Neural cell (in vitro differentiated cells): ENCODE measurements at regions not wholly inside any gene's neighbourhood (a gene's known extent, or its start where the extent isn't known, plus 50 kb on each side); places are given as distances from the start of the nearest gene placed in this dataset.

Experiments
- H2AFZ ChIP-seq: fragments of 200-600, 300-800 bp; sonication (generic), shearing (Covaris generic); 2 replicates; pipeline ENCODE4 v1.6.0; 2014; ENCODE audit warnings: low read depth, mild to moderate bottlenecking, antibody characterized with exemption, low read length, moderate library complexity
- H3F3A ChIP-seq: fragments of 200-600 bp; shearing (Covaris generic); 2 replicates; pipeline ENCODE4 v1.6.1; 2016; ENCODE audit warnings: mild to moderate bottlenecking, moderate library complexity, mixed read lengths, antibody characterized with exemption, low read length; ENCODE audit not compliant: insufficient read depth, poor library complexity, severe bottlenecking
- H3K27ac ChIP-seq: fragments of 200-600, 300-800 bp; sonication (generic), shearing (Covaris generic); 2 replicates; pipeline ENCODE4 v1.5.1; 2014; ENCODE audit warnings: mild to moderate bottlenecking, low read length, moderate library complexity
- H3K27me3 ChIP-seq: fragments of 300-800, 200-600 bp; sonication (generic), shearing (Covaris generic); 2 replicates; pipeline ENCODE4 v1.6.0; 2014; ENCODE audit warnings: mild to moderate bottlenecking, low read depth, low read length, moderate library complexity; ENCODE audit not compliant: insufficient read depth
- H3K36me3 ChIP-seq: fragments of 300-800, 200-600 bp; sonication (generic), shearing (Covaris generic); 2 replicates; pipeline ENCODE4 v1.5.1; 2014; ENCODE audit warnings: mild to moderate bottlenecking, antibody characterized with exemption, low read length, moderate library complexity; ENCODE audit not compliant: insufficient read depth
- H3K4me2 ChIP-seq: fragments of 300-800, 200-600 bp; sonication (generic), shearing (Covaris generic); 2 replicates; pipeline ENCODE4 v1.6.0; 2014; ENCODE audit warnings: mild to moderate bottlenecking, low read length
- H3K4me3 ChIP-seq: fragments of 300-800, 200-600 bp; sonication (generic), shearing (Covaris generic); 2 replicates; pipeline ENCODE4 v1.5.1; 2014; ENCODE audit warnings: mild to moderate bottlenecking, low read length, moderate library complexity
- H3K79me2 ChIP-seq: fragments of 200-600 bp; shearing (Covaris generic); replicated peaks from 2 replicates; pipeline ENCODE4 v1.6.0; 2014; ENCODE audit warnings: mild to moderate bottlenecking, low read length, moderate library complexity; ENCODE audit not compliant: insufficient read depth
- H3K9ac ChIP-seq: fragments of 300-800, 200-600 bp; sonication (generic), shearing (Covaris generic); 2 replicates; pipeline ENCODE4 v1.6.1; 2016; ENCODE audit warnings: mild to moderate bottlenecking, low read length, mixed read lengths
- H3K9me2 ChIP-seq: fragments of 200-600 bp; shearing (Covaris generic); 2 replicates; pipeline ENCODE4 v1.6.1; 2016; ENCODE audit warnings: mild to moderate bottlenecking, low read length, mixed read lengths; ENCODE audit not compliant: insufficient read depth
- H3K9me3 ChIP-seq: fragments of 200-600, 300-800 bp; sonication (generic), shearing (Covaris generic); 2 replicates; pipeline ENCODE4 v1.6.1; 2016; ENCODE audit warnings: mild to moderate bottlenecking, mixed run types, low read length, moderate library complexity, mixed read lengths
- H4K20me1 ChIP-seq: fragments of 200-600 bp; shearing (Covaris generic); 2 replicates; pipeline ENCODE4 v1.6.1; 2016; ENCODE audit warnings: mild to moderate bottlenecking, mixed run types; ENCODE audit not compliant: insufficient read depth
- EP300 ChIP-seq: fragments of 450-650 bp; conservative IDR thresholded peaks from 2 replicates; pipeline ENCODE4 v1.6.1; 2014; ENCODE audit warnings: antibody characterized with exemption, mild to moderate bottlenecking, moderate library complexity; ENCODE audit not compliant: poor library complexity, severe bottlenecking
- EZH2 ChIP-seq: fragments of 200-600, 300-800 bp; shearing (Covaris generic), sonication (generic); IDR thresholded peaks from 2 replicates; pipeline ENCODE4 v1.6.1; 2014; ENCODE audit warnings: antibody characterized with exemption, low read length, borderline replicate concordance, mild to moderate bottlenecking; ENCODE audit not compliant: insufficient read depth, poor library complexity, severe bottlenecking
- MXI1 ChIP-seq: fragments of 450-650 bp; conservative IDR thresholded peaks from 2 replicates; pipeline ENCODE4 v1.6.1; 2014; ENCODE audit warnings: antibody characterized with exemption, mild to moderate bottlenecking; ENCODE audit not compliant: poor library complexity, severe bottlenecking
- POLR2AphosphoS5 ChIP-seq: IDR thresholded peaks from 2 replicates; pipeline ENCODE4 v1.6.1; 2012
- RAD21 ChIP-seq: fragments of 450-650 bp; conservative IDR thresholded peaks from 2 replicates; pipeline ENCODE4 v1.6.1; 2014; ENCODE audit warnings: antibody characterized with exemption, mild to moderate bottlenecking, moderate library complexity
- REST ChIP-seq: IDR thresholded peaks from 2 replicates; pipeline ENCODE4 v1.6.1; 2012; ENCODE audit warnings: borderline replicate concordance
- SMC3 ChIP-seq: fragments of 450-650 bp; conservative IDR thresholded peaks from 2 replicates; pipeline ENCODE4 v1.6.1; 2014; ENCODE audit warnings: antibody characterized with exemption, mild to moderate bottlenecking, moderate library complexity; ENCODE audit not compliant: poor library complexity
- TAF1 ChIP-seq: IDR thresholded peaks from 2 replicates; pipeline ENCODE4 v1.6.1; 2012; ENCODE audit warnings: low read depth
- TF ChIP-seq, protein P1 (sequence below): fragments of 450-650 bp; IDR thresholded peaks from 2 replicates; pipeline ENCODE4 v1.5.1; 2014; ENCODE audit warnings: antibody characterized with exemption, mild to moderate bottlenecking, moderate library complexity; ENCODE audit not compliant: poor library complexity, severe bottlenecking

GRCh38 chr15:47218295-47218694 is 499.0 kb upstream of the SEMA6D start:
- Histone ChIP-seq H3F3A (no peaks in the 10 kb centered on the region), H2AFZ (no peak overlapping the region), H3K4me3 (no peak overlapping the region), H3K9ac (no peak overlapping the region), H3K4me2 (no peak overlapping the region), H3K27me3 (no peaks in the 10 kb centered on the region), H3K9me2 (no peaks in the 10 kb centered on the region), H3K27ac (no peak overlapping the region), H4K20me1 (peaks cover 5% of the 10 kb centered on the region), H3K79me2 (peaks cover 60% of the 10 kb centered on the region), H3K9me3 (no peaks in the 10 kb centered on the region), H3K36me3 (no peaks in the 10 kb centered on the region)
- no peak for TF ChIP-seq EZH2
- no peak for TF ChIP-seq REST
- no peak for TF ChIP-seq TAF1
- TF ChIP-seq, protein P1, sequence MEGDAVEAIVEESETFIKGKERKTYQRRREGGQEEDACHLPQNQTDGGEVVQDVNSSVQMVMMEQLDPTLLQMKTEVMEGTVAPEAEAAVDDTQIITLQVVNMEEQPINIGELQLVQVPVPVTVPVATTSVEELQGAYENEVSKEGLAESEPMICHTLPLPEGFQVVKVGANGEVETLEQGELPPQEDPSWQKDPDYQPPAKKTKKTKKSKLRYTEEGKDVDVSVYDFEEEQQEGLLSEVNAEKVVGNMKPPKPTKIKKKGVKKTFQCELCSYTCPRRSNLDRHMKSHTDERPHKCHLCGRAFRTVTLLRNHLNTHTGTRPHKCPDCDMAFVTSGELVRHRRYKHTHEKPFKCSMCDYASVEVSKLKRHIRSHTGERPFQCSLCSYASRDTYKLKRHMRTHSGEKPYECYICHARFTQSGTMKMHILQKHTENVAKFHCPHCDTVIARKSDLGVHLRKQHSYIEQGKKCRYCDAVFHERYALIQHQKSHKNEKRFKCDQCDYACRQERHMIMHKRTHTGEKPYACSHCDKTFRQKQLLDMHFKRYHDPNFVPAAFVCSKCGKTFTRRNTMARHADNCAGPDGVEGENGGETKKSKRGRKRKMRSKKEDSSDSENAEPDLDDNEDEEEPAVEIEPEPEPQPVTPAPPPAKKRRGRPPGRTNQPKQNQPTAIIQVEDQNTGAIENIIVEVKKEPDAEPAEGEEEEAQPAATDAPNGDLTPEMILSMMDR: no peak
- TF ChIP-seq MXI1: no peak
- TF ChIP-seq RAD21: no peak
- TF ChIP-seq POLR2AphosphoS5: no peak
- TF ChIP-seq EP300: no peak

DNA sequence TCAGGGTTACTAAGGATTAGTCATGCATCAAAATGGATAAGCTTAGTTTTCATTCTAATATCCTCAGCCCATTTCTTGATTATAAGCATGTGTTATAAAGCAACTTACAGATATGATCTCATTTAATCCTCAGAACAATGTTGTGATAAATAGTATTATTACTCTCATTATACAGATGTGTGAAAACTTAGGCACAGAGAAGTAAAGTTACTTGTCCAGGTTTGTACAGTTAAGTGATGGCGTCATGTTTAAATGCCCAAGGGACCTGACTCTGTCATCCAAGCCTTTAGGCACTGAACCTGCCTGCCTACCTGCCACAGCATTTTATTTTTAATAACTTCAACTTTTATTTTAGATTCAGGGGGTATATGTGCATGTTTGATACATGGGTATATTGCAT is 472.9 kb upstream of the SEMA6D start:
- peaks cover 39% of the 10 kb centered on the region for H3K79me2 ChIP-seq
- H3K9me2 ChIP-seq: no peaks in the 10 kb centered on the region
- TF ChIP-seq EP300: no peak
- TF ChIP-seq SMC3: no peak
- TF ChIP-seq RAD21: no peak
- no peaks in the 10 kb centered on the region for H3K27me3 ChIP-seq
- no peak overlapping the region for H3K4me2 ChIP-seq
- H2AFZ ChIP-seq: no peak overlapping the region
- H3F3A ChIP-seq: no peaks in the 10 kb centered on the region
- H3K9ac ChIP-seq: no peak overlapping the region
- peaks cover 5% of the 10 kb centered on the region for H4K20me1 ChIP-seq
- H3K4me3 ChIP-seq: no peak overlapping the region
- no peak overlapping the region for H3K27ac ChIP-seq
- no peaks in the 10 kb centered on the region for H3K36me3 ChIP-seq
- H3K9me3 ChIP-seq: no peaks in the 10 kb centered on the region

DNA sequence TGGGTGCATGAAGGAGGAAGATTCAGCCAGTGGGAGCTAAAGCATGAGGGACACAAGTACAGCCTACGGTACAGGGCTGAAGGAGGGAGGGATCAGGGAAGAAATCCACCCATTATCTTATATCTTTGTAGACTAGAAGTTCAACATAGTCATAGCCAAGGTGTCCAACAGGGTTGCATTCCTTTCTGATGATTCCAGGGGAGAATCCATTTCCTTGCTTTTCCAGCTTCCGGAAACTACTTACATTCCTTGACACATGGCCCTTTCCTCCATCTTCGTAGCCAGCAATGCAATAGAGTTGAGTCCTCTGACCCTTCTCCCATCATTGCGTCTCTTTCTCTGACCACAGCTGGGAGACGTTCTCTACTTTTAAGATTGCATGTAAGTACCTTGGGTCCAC is 471.0 kb upstream of the SEMA6D start:
- no peaks in the 10 kb centered on the region for H3K9me3 ChIP-seq
- peaks cover 3% of the 10 kb centered on the region for H4K20me1 ChIP-seq
- TF ChIP-seq, protein P1: no peak
- TF ChIP-seq EP300 (no peak), MXI1 (no peak), RAD21 (no peak), SMC3 (no peak), REST (no peak), TAF1 (no peak), POLR2AphosphoS5 (no peak), EZH2 (no peak)
- H3K9ac ChIP-seq: no peak overlapping the region
- no peaks in the 10 kb centered on the region for H3K27me3 ChIP-seq
- no peaks in the 10 kb centered on the region for H3K9me2 ChIP-seq
- H2AFZ ChIP-seq: no peak overlapping the region
- H3K27ac ChIP-seq: no peak overlapping the region
- no peak overlapping the region for H3K4me3 ChIP-seq
- no peaks in the 10 kb centered on the region for H3F3A ChIP-seq
- no peak overlapping the region for H3K4me2 ChIP-seq
- H3K36me3 ChIP-seq: no peaks in the 10 kb centered on the region
- peaks cover 34% of the 10 kb centered on the region for H3K79me2 ChIP-seq
